Neural cell (in vitro differentiated cells): ENCODE measurements at regions not wholly inside any gene's neighbourhood (a gene's known extent, or its start where the extent isn't known, plus 50 kb on each side); places are given as distances from the start of the nearest gene placed in this dataset.

Experiments
- H2AFZ ChIP-seq: fragments of 200-600, 300-800 bp; sonication (generic), shearing (Covaris generic); 2 replicates; pipeline ENCODE4 v1.6.0; 2014; ENCODE audit warnings: low read depth, mild to moderate bottlenecking, antibody characterized with exemption, low read length, moderate library complexity
- H3F3A ChIP-seq: fragments of 200-600 bp; shearing (Covaris generic); 2 replicates; pipeline ENCODE4 v1.6.1; 2016; ENCODE audit warnings: mild to moderate bottlenecking, moderate library complexity, mixed read lengths, antibody characterized with exemption, low read length; ENCODE audit not compliant: insufficient read depth, poor library complexity, severe bottlenecking
- H3K27ac ChIP-seq: fragments of 200-600, 300-800 bp; sonication (generic), shearing (Covaris generic); 2 replicates; pipeline ENCODE4 v1.5.1; 2014; ENCODE audit warnings: mild to moderate bottlenecking, low read length, moderate library complexity
- H3K27me3 ChIP-seq: fragments of 300-800, 200-600 bp; sonication (generic), shearing (Covaris generic); 2 replicates; pipeline ENCODE4 v1.6.0; 2014; ENCODE audit warnings: mild to moderate bottlenecking, low read depth, low read length, moderate library complexity; ENCODE audit not compliant: insufficient read depth
- H3K36me3 ChIP-seq: fragments of 300-800, 200-600 bp; sonication (generic), shearing (Covaris generic); 2 replicates; pipeline ENCODE4 v1.5.1; 2014; ENCODE audit warnings: mild to moderate bottlenecking, antibody characterized with exemption, low read length, moderate library complexity; ENCODE audit not compliant: insufficient read depth
- H3K4me2 ChIP-seq: fragments of 300-800, 200-600 bp; sonication (generic), shearing (Covaris generic); 2 replicates; pipeline ENCODE4 v1.6.0; 2014; ENCODE audit warnings: mild to moderate bottlenecking, low read length
- H3K4me3 ChIP-seq: fragments of 300-800, 200-600 bp; sonication (generic), shearing (Covaris generic); 2 replicates; pipeline ENCODE4 v1.5.1; 2014; ENCODE audit warnings: mild to moderate bottlenecking, low read length, moderate library complexity
- H3K79me2 ChIP-seq: fragments of 200-600 bp; shearing (Covaris generic); replicated peaks from 2 replicates; pipeline ENCODE4 v1.6.0; 2014; ENCODE audit warnings: mild to moderate bottlenecking, low read length, moderate library complexity; ENCODE audit not compliant: insufficient read depth
- H3K9ac ChIP-seq: fragments of 300-800, 200-600 bp; sonication (generic), shearing (Covaris generic); 2 replicates; pipeline ENCODE4 v1.6.1; 2016; ENCODE audit warnings: mild to moderate bottlenecking, low read length, mixed read lengths
- H3K9me2 ChIP-seq: fragments of 200-600 bp; shearing (Covaris generic); 2 replicates; pipeline ENCODE4 v1.6.1; 2016; ENCODE audit warnings: mild to moderate bottlenecking, low read length, mixed read lengths; ENCODE audit not compliant: insufficient read depth
- H3K9me3 ChIP-seq: fragments of 200-600, 300-800 bp; sonication (generic), shearing (Covaris generic); 2 replicates; pipeline ENCODE4 v1.6.1; 2016; ENCODE audit warnings: mild to moderate bottlenecking, mixed run types, low read length, moderate library complexity, mixed read lengths
- H4K20me1 ChIP-seq: fragments of 200-600 bp; shearing (Covaris generic); 2 replicates; pipeline ENCODE4 v1.6.1; 2016; ENCODE audit warnings: mild to moderate bottlenecking, mixed run types; ENCODE audit not compliant: insufficient read depth
- CTCF ChIP-seq: fragments of 450-650 bp; IDR thresholded peaks from 2 replicates; pipeline ENCODE4 v1.5.1; 2014; ENCODE audit warnings: antibody characterized with exemption, mild to moderate bottlenecking, moderate library complexity; ENCODE audit not compliant: poor library complexity, severe bottlenecking
- EP300 ChIP-seq: fragments of 450-650 bp; conservative IDR thresholded peaks from 2 replicates; pipeline ENCODE4 v1.6.1; 2014; ENCODE audit warnings: antibody characterized with exemption, mild to moderate bottlenecking, moderate library complexity; ENCODE audit not compliant: poor library complexity, severe bottlenecking
- EZH2 ChIP-seq: fragments of 200-600, 300-800 bp; shearing (Covaris generic), sonication (generic); IDR thresholded peaks from 2 replicates; pipeline ENCODE4 v1.6.1; 2014; ENCODE audit warnings: antibody characterized with exemption, low read length, borderline replicate concordance, mild to moderate bottlenecking; ENCODE audit not compliant: insufficient read depth, poor library complexity, severe bottlenecking
- MXI1 ChIP-seq: fragments of 450-650 bp; conservative IDR thresholded peaks from 2 replicates; pipeline ENCODE4 v1.6.1; 2014; ENCODE audit warnings: antibody characterized with exemption, mild to moderate bottlenecking; ENCODE audit not compliant: poor library complexity, severe bottlenecking
- POLR2AphosphoS5 ChIP-seq: IDR thresholded peaks from 2 replicates; pipeline ENCODE4 v1.6.1; 2012
- RAD21 ChIP-seq: fragments of 450-650 bp; conservative IDR thresholded peaks from 2 replicates; pipeline ENCODE4 v1.6.1; 2014; ENCODE audit warnings: antibody characterized with exemption, mild to moderate bottlenecking, moderate library complexity
- REST ChIP-seq: IDR thresholded peaks from 2 replicates; pipeline ENCODE4 v1.6.1; 2012; ENCODE audit warnings: borderline replicate concordance
- SMC3 ChIP-seq: fragments of 450-650 bp; conservative IDR thresholded peaks from 2 replicates; pipeline ENCODE4 v1.6.1; 2014; ENCODE audit warnings: antibody characterized with exemption, mild to moderate bottlenecking, moderate library complexity; ENCODE audit not compliant: poor library complexity
- TAF1 ChIP-seq: IDR thresholded peaks from 2 replicates; pipeline ENCODE4 v1.6.1; 2012; ENCODE audit warnings: low read depth

GRCh38 chr22:49403102-49403501 lies 424.6 kb downstream of the BRD1 start:
- no peaks in the 10 kb centered on the region for H4K20me1 ChIP-seq
- H3K9me3 ChIP-seq: no peaks in the 10 kb centered on the region
- no peaks in the 10 kb centered on the region for H3K27me3 ChIP-seq
- no peak overlapping the region for H3K4me2 ChIP-seq
- H3K36me3 ChIP-seq: no peaks in the 10 kb centered on the region
- no peaks in the 10 kb centered on the region for H3F3A ChIP-seq
- no peak overlapping the region for H3K9ac ChIP-seq
- TF ChIP-seq TAF1 (no peak), POLR2AphosphoS5 (no peak), MXI1 (no peak), CTCF (no peak), RAD21 (no peak), EP300 (no peak), EZH2 (no peak), REST (no peak), SMC3 (no peak)
- no peak overlapping the region for H3K27ac ChIP-seq
- no peak overlapping the region for H3K4me3 ChIP-seq
- H3K9me2 ChIP-seq: no peaks in the 10 kb centered on the region
- H3K79me2 ChIP-seq: no peaks in the 10 kb centered on the region
- H2AFZ ChIP-seq: no peak overlapping the region

GRCh38 chr22:49402169-49402568 lies 425.5 kb downstream of the BRD1 start:
- TF ChIP-seq RAD21: no peak
- TF ChIP-seq TAF1: no peak
- TF ChIP-seq EZH2: no peak
- TF ChIP-seq POLR2AphosphoS5: no peak
- no peak for TF ChIP-seq REST
- no peak for TF ChIP-seq SMC3
- TF ChIP-seq EP300: no peak
- no peak for TF ChIP-seq CTCF
- TF ChIP-seq MXI1: no peak

More at GRCh38 chr22:49402169-49402568, 425.5 kb downstream of the BRD1 start:
- no peak overlapping the region for H3K4me3 ChIP-seq
- no peaks in the 10 kb centered on the region for H3K9me2 ChIP-seq
- no peaks in the 10 kb centered on the region for H3K79me2 ChIP-seq
- no peaks in the 10 kb centered on the region for H3K9me3 ChIP-seq
- H3K4me2 ChIP-seq: no peak overlapping the region
- no peaks in the 10 kb centered on the region for H4K20me1 ChIP-seq
- H3K27ac ChIP-seq: no peak overlapping the region
- no peaks in the 10 kb centered on the region for H3K36me3 ChIP-seq
- no peak overlapping the region for H3K9ac ChIP-seq
- H3K27me3 ChIP-seq: no peaks in the 10 kb centered on the region
- no peaks in the 10 kb centered on the region for H3F3A ChIP-seq
- H2AFZ ChIP-seq: no peak overlapping the region
